Trophoblast cell (in vitro differentiated cells and primary cell): ENCODE measurements at regions not wholly inside any gene's neighbourhood (a gene's known extent, or its start where the extent isn't known, plus 50 kb on each side); places are given as distances from the start of the nearest gene placed in this dataset.

ENCODE experiments used
- DNase-seq, 2 donors: peaks; one replicate each; pipeline ENCODE4 v3.0.0-alpha.2; 2016
- H2AFZ ChIP-seq: 2 replicates; pipeline ENCODE4 v1.6.1; 2013; ENCODE audit warnings: low read length, moderate library complexity, mild to moderate bottlenecking; ENCODE audit not compliant: insufficient read depth, poor library complexity
- H2AK5ac ChIP-seq: 2 replicates; pipeline ENCODE4 v1.6.1; 2013; ENCODE audit warnings: mild to moderate bottlenecking, low read length
- H2BK120ac ChIP-seq: 2 replicates; pipeline ENCODE4 v1.6.1; 2013; ENCODE audit warnings: low read length, mild to moderate bottlenecking, moderate library complexity; ENCODE audit not compliant: insufficient read depth, poor library complexity
- H2BK12ac ChIP-seq: 2 replicates; pipeline ENCODE4 v1.6.1; 2013; ENCODE audit warnings: mild to moderate bottlenecking, low read length, moderate library complexity
- H2BK5ac ChIP-seq: 2 replicates; pipeline ENCODE4 v1.6.1; 2013; ENCODE audit warnings: low read length, low read depth, moderate library complexity, mild to moderate bottlenecking; ENCODE audit not compliant: poor library complexity
- H3K14ac ChIP-seq: 2 replicates; pipeline ENCODE4 v1.6.1; 2013; ENCODE audit warnings: mild to moderate bottlenecking, low read length
- H3K18ac ChIP-seq: 2 replicates; pipeline ENCODE4 v1.6.1; 2013; ENCODE audit warnings: mild to moderate bottlenecking, low read length
- H3K23ac ChIP-seq: 2 replicates; pipeline ENCODE4 v1.6.1; 2013; ENCODE audit warnings: low read length
- H3K27ac ChIP-seq: 2 replicates; pipeline ENCODE4 v1.5.1; 2013; ENCODE audit warnings: low read depth, mild to moderate bottlenecking, inconsistent platforms, low read length, moderate library complexity
- H3K27me3 ChIP-seq: 2 replicates; pipeline ENCODE4 v1.6.1; 2013; ENCODE audit warnings: inconsistent platforms, mild to moderate bottlenecking, low read length, moderate library complexity; ENCODE audit not compliant: insufficient read depth
- H3K36me3 ChIP-seq, 2 experiments: 1 replicate in 1 of 2; 2 replicates in 1 of 2; pipeline ENCODE4 v1.6.1; 2013; ENCODE audit warnings: low read length in 2 of 2, mild to moderate bottlenecking in 2 of 2, moderate library complexity in 1 of 2; ENCODE audit not compliant: insufficient read depth in 2 of 2, control insufficient read depth in 1 of 2
- H3K4ac ChIP-seq: 2 replicates; pipeline ENCODE4 v1.6.1; 2013; ENCODE audit warnings: low read depth, mild to moderate bottlenecking, low read length, moderate library complexity
- H3K4me1 ChIP-seq, 2 experiments: 1 replicate in 1 of 2; 2 replicates in 1 of 2; pipeline ENCODE4 v1.6.1; 2013; ENCODE audit warnings: low read length in 2 of 2, mild to moderate bottlenecking in 2 of 2, moderate library complexity in 1 of 2; ENCODE audit not compliant: insufficient read depth in 2 of 2, control insufficient read depth in 1 of 2
- H3K4me2 ChIP-seq: 2 replicates; pipeline ENCODE4 v1.6.1; 2013; ENCODE audit warnings: inconsistent platforms, mild to moderate bottlenecking, low read length, moderate library complexity
- H3K4me3 ChIP-seq: 2 replicates; pipeline ENCODE4 v1.5.1; 2013; ENCODE audit warnings: mild to moderate bottlenecking, low read depth, low read length, inconsistent platforms
- H3K79me1 ChIP-seq: one replicate; pipeline ENCODE4 v1.6.1; 2013; ENCODE audit warnings: low read length
- H3K79me2 ChIP-seq: 2 replicates; pipeline ENCODE4 v1.6.1; 2013; ENCODE audit warnings: low read length, mild to moderate bottlenecking; ENCODE audit not compliant: control insufficient read depth, insufficient read depth, poor library complexity
- H3K9ac ChIP-seq: 2 replicates; pipeline ENCODE4 v1.6.1; 2013; ENCODE audit warnings: mild to moderate bottlenecking, low read length
- H3K9me3 ChIP-seq: 2 replicates; pipeline ENCODE4 v1.6.1; 2013; ENCODE audit warnings: low read depth, mild to moderate bottlenecking, control low read depth, inconsistent platforms, low read length; ENCODE audit not compliant: insufficient read depth
- H4K12ac ChIP-seq: 2 replicates; pipeline ENCODE4 v1.6.1; 2013; ENCODE audit warnings: low read depth, mild to moderate bottlenecking, low read length, moderate library complexity
- H4K8ac ChIP-seq: 2 replicates; pipeline ENCODE4 v1.6.1; 2013; ENCODE audit warnings: low read depth, mild to moderate bottlenecking, low read length, moderate library complexity
- H4K91ac ChIP-seq: one replicate; pipeline ENCODE4 v1.6.1; 2013; ENCODE audit warnings: low read depth, mild to moderate bottlenecking, low read length, moderate library complexity
- WGBS: extraction: QIAGEN DNeasy Blood & Tissue Kit; methylation state at CpG from one replicate; pipeline ENCODE4 v1.1.7; 2013; ENCODE audit warnings: missing lambda C conversion rate; ENCODE audit not compliant: insufficient read length, insufficient coverage; ENCODE audit errors: extremely low coverage; 5-methylcytosine and 5-hydroxymethylcytosine counted together

DNA sequence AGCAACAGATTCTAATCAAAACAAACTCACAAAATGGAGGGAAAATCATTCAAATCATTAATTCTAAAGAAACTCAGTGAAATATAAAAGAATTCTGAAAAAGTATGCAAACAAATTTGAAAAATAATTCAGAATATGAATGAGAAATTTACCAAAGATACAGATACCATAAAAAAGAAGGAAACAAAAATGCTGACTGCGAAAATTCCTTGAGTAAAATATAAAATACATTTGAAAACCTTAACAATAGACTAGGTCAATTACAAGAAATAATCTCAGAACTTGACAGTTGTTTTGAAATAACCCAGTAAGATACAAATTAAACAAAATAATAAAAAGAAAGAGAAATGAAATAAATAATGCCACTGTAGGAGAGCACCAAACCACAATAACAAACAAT is 1289.0 kb downstream of the SLITRK1 start:
- Histone ChIP-seq H4K12ac (no peak overlapping the region), H2BK120ac (no peak overlapping the region), H3K4ac (no peak overlapping the region), H3K9me3 (peaks cover 3% of the 10 kb centered on the region), H3K27me3 (no peaks in the 10 kb centered on the region), H4K8ac (no peak overlapping the region), H3K79me2 (no peaks in the 10 kb centered on the region), H3K4me1 (no peaks in the 10 kb centered on the region), H2AFZ (no peak overlapping the region), H3K18ac (no peak overlapping the region), H3K4me3 (no peak overlapping the region), H3K79me1 (no peaks in the 10 kb centered on the region), H3K4me2 (no peak overlapping the region), H4K91ac (no peak overlapping the region), H3K36me3 (no peaks in the 10 kb centered on the region), H3K27ac (no peak overlapping the region), H3K9ac (no peak overlapping the region), H3K14ac (no peak overlapping the region), H2BK12ac (no peak overlapping the region), H2BK5ac (no peak overlapping the region), H3K23ac (no peak overlapping the region), H2AK5ac (no peak overlapping the region)
- no peak for DNase-seq
- no CpG with 5 or more reads among the region's 1 CpG for WGBS

DNA sequence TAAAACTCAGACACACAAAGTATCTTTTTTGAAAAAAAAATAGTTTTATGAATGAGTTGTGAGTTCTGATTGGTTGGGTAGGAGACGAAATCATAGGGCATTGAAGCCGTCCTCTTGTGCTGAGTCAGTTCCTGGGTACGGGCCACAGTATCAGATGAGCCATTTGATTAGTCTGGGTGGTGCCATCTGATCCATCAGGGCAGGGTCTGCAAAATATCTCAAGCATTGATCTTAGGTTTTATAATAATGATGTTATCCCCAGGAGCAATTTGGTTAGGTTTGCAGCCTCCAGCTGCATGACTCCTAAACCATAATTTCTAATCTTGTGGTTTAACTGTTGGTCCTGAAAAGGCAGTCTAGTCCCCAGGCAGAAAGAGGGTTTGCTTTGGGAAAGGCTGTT is 1310.6 kb downstream of the SLITRK1 start:
- Histone ChIP-seq H3K27me3 (no peaks in the 10 kb centered on the region), H3K4me2 (no peak overlapping the region), H3K9ac (no peak overlapping the region), H3K27ac (no peak overlapping the region), H2BK12ac (no peak overlapping the region), H4K12ac (no peak overlapping the region), H3K79me2 (no peaks in the 10 kb centered on the region), H3K4me3 (no peak overlapping the region), H2AK5ac (no peak overlapping the region), H3K9me3 (no peaks in the 10 kb centered on the region), H3K36me3 (no peaks in the 10 kb centered on the region), H4K91ac (no peak overlapping the region), H2BK120ac (no peak overlapping the region), H3K14ac (no peak overlapping the region), H2AFZ (no peak overlapping the region), H3K23ac (no peak overlapping the region), H3K4ac (no peak overlapping the region), H3K79me1 (no peaks in the 10 kb centered on the region), H3K4me1 (no peaks in the 10 kb centered on the region), H4K8ac (no peak overlapping the region), H2BK5ac (no peak overlapping the region), H3K18ac (no peak overlapping the region)
- DNase-seq, result no peak
- 100% methylated on average over 1 of the region's 3 CpGs for WGBS

DNA sequence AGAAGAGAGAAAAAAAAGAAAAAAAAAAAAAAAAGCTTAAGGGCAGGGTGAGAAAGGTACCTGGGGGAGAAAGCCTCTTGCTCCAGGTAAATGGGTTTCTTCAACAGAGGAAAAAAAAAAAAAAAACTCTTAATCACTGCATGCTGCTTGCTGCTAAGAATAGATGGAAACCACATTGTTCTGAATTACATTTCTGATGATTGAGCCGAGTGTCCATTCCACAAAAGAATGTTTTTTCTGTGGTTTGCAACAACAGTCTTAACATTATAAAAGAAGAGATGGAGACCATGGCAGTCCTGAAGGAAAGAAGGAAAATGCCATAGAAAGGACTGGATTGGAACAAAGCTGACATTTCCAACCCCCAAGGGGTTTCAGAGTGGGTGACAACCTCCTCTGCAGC is 1312.7 kb downstream of the SLITRK1 start:
- H3K9ac ChIP-seq, result no peak overlapping the region
- no peaks in the 10 kb centered on the region for H3K27me3 ChIP-seq
- no peak for DNase-seq
- no peak overlapping the region for H3K23ac ChIP-seq
- no peak overlapping the region for H2BK5ac ChIP-seq
- no peak overlapping the region for H2AFZ ChIP-seq
- no peak overlapping the region for H3K4me2 ChIP-seq
- no peak overlapping the region for H2BK120ac ChIP-seq
- H2AK5ac ChIP-seq, result no peak overlapping the region
- no peak overlapping the region for H2BK12ac ChIP-seq
- H3K4me3 ChIP-seq, result no peak overlapping the region
- H3K4ac ChIP-seq, result no peak overlapping the region
- H3K27ac ChIP-seq, result no peak overlapping the region
- WGBS, result no CpG with 5 or more reads among the region's 1 CpG
- no peaks in the 10 kb centered on the region for H3K79me2 ChIP-seq
- no peaks in the 10 kb centered on the region for H3K9me3 ChIP-seq
- no peaks in the 10 kb centered on the region for H3K4me1 ChIP-seq
- no peak overlapping the region for H3K18ac ChIP-seq
- no peak overlapping the region for H4K91ac ChIP-seq
- no peak overlapping the region for H3K14ac ChIP-seq
- no peaks in the 10 kb centered on the region for H3K36me3 ChIP-seq
- H4K12ac ChIP-seq, result no peak overlapping the region
- no peak overlapping the region for H4K8ac ChIP-seq
- H3K79me1 ChIP-seq, result no peaks in the 10 kb centered on the region

DNA sequence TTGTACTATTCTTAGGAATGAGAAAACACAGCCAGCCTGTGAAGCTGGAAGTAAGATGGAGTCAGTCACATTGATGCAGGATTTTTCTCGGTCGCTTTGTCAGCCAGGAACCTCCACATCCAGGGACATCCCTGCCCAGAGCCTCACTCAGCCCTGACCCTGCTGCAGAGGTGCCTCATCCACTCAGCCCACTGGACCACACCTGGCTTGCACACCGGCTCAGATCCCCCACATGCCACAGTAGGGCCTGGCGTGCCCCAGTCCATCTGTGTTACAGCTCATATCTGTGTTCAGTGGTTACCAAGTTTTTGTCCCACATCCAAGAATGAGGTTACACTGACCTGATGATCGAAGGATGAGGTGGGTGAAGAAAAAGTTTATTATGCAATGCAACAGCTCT is 1315.4 kb downstream of the SLITRK1 start:
- Histone ChIP-seq H4K91ac (no peak overlapping the region), H3K79me1 (no peaks in the 10 kb centered on the region), H3K27ac (no peak overlapping the region), H3K9ac (no peak overlapping the region), H3K79me2 (no peaks in the 10 kb centered on the region), H3K27me3 (no peaks in the 10 kb centered on the region), H3K36me3 (no peaks in the 10 kb centered on the region), H4K8ac (no peak overlapping the region), H4K12ac (no peak overlapping the region), H3K4ac (no peak overlapping the region), H2AK5ac (no peak overlapping the region), H3K14ac (no peak overlapping the region), H3K23ac (no peak overlapping the region), H3K4me2 (no peak overlapping the region), H3K4me1 (no peaks in the 10 kb centered on the region), H3K9me3 (no peaks in the 10 kb centered on the region), H3K18ac (no peak overlapping the region), H2BK5ac (no peak overlapping the region), H2AFZ (no peak overlapping the region), H3K4me3 (no peak overlapping the region), H2BK12ac (no peak overlapping the region), H2BK120ac (no peak overlapping the region)
- DNase-seq, result no peak
- WGBS, result no CpG with 5 or more reads among the region's 5 CpGs
